NT2/D1 (cell line): ENCODE measurements at regions not wholly inside any gene's neighbourhood (a gene's known extent, or its start where the extent isn't known, plus 50 kb on each side); places are given as distances from the start of the nearest gene placed in this dataset.

ENCODE experiments used
- DNase-seq: peaks from one replicate; pipeline ENCODE4 v3.0.0-alpha.2; 2011; ENCODE audit warnings: low read depth, low spot score
- H3K27me3 ChIP-seq: 2 replicates; pipeline ENCODE4 v1.6.0; 2011; ENCODE audit warnings: mild to moderate bottlenecking; ENCODE audit not compliant: insufficient read length, insufficient read depth
- H3K36me3 ChIP-seq: 2 replicates; pipeline ENCODE4 v1.6.1; 2011; ENCODE audit warnings: mild to moderate bottlenecking, low read length, mixed read lengths; ENCODE audit not compliant: insufficient read depth, insufficient read length
- H3K4me1 ChIP-seq: 2 replicates; pipeline ENCODE4 v1.5.1; 2011; ENCODE audit not compliant: insufficient read depth, insufficient read length
- H3K4me3 ChIP-seq: 2 replicates; pipeline ENCODE4 v1.5.1; 2011; ENCODE audit warnings: low read depth; ENCODE audit not compliant: insufficient read length
- H3K9ac ChIP-seq: 2 replicates; pipeline ENCODE4 v1.6.0; 2011; ENCODE audit warnings: low read depth; ENCODE audit not compliant: insufficient read length
- H3K9me3 ChIP-seq: 2 replicates; pipeline ENCODE4 v1.5.1; 2011; ENCODE audit warnings: mild to moderate bottlenecking, low read length; ENCODE audit not compliant: insufficient read depth
- SUZ12 ChIP-seq: IDR thresholded peaks from 2 replicates; pipeline ENCODE4 v1.6.1; 2011; ENCODE audit not compliant: insufficient read length, insufficient read depth; ENCODE audit errors: extremely low read depth
- YY1 ChIP-seq: IDR thresholded peaks from 2 replicates; pipeline ENCODE4 v1.6.1; 2011; ENCODE audit not compliant: insufficient read length, insufficient read depth
- ZNF274 ChIP-seq: IDR thresholded peaks from 2 replicates; pipeline ENCODE4 v1.6.1; 2011; ENCODE audit warnings: mild to moderate bottlenecking, low read depth, low read length

GRCh38 chr12:24463375-24463774 is 485.5 kb downstream of the BCAT1 start:
- Histone ChIP-seq H3K36me3 (no peaks in the 10 kb centered on the region), H3K9ac (no peak overlapping the region), H3K9me3 (no peaks in the 10 kb centered on the region), H3K4me1 (no peaks in the 10 kb centered on the region), H3K4me3 (no peak overlapping the region), H3K27me3 (no peaks in the 10 kb centered on the region)
- no peak for DNase-seq
- TF ChIP-seq YY1 (no peak), ZNF274 (no peak), SUZ12 (no peak)

DNA sequence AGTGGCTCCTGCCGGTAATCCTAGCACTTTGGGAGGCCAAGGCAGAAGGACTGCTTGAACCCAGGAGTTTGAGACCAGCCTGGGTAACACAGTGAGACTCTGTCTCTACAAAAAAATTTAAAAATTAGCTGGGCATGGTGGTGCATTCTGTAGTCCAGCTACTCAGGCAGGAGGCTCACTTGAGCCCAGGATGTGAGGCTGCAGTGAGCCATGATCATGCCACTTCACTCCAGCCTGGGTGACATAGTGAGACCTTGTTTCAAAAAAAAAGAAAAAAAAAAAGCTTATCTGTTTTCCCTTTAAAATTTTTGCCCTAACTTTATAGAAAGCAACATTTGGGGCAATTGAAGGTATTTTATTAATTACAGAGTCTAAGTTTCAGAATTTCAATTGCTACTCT is 486.0 kb downstream of the BCAT1 start:
- H3K9me3 ChIP-seq = no peaks in the 10 kb centered on the region
- H3K36me3 ChIP-seq = no peaks in the 10 kb centered on the region
- no peaks in the 10 kb centered on the region for H3K4me1 ChIP-seq
- H3K9ac ChIP-seq = no peak overlapping the region
- TF ChIP-seq ZNF274 (no peak), SUZ12 (no peak), YY1 (no peak)
- H3K4me3 ChIP-seq = no peak overlapping the region
- H3K27me3 ChIP-seq = no peaks in the 10 kb centered on the region
- no peak for DNase-seq

DNA sequence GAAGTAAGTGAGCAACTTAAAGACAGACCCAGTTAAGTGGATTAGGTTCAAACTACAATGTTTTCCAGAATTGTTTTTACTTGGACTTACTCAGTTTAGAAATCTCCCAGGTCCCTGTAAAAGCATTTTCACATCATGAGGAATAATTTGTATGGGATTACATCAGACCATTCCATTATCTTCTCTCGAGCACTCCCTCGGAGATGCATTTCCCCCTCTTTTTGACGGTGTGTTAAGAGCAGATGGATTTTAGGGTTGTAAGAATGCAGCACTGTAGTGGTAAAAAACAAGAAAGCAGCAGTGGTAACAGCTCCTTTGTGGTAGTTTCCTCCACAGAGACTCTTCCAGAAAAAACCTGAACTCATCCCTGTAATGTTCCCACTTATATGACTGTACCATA is 488.4 kb downstream of the BCAT1 start:
- Histone ChIP-seq H3K36me3 (no peaks in the 10 kb centered on the region), H3K4me1 (no peaks in the 10 kb centered on the region), H3K9me3 (no peaks in the 10 kb centered on the region), H3K4me3 (no peak overlapping the region), H3K9ac (no peak overlapping the region), H3K27me3 (no peaks in the 10 kb centered on the region)
- no peak for DNase-seq
- no peak for TF ChIP-seq YY1
- TF ChIP-seq ZNF274 = no peak
- no peak for TF ChIP-seq SUZ12

DNA sequence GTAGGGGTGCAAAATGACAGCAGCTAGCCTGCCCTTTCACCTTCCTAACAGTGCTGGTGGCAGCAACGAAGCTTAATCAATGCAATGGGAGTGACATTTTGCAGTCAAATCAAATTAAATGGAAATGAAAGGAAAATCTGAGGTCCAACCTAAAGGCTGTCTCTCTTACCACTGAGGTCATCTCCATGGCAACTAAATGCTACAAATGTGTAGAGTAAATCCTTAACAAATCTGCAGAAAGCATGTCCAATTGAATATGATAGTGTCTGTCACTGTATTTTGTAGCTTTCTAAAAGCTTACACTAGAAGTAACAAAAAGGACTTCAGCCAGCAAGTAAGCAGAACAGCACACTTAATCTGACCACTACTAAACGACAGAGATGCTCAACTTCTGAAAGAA is 488.8 kb downstream of the BCAT1 start:
- TF ChIP-seq SUZ12 (no peak), ZNF274 (no peak), YY1 (no peak)
- H3K4me1 ChIP-seq = no peaks in the 10 kb centered on the region
- H3K36me3 ChIP-seq = no peaks in the 10 kb centered on the region
- no peak overlapping the region for H3K4me3 ChIP-seq
- H3K9me3 ChIP-seq = no peaks in the 10 kb centered on the region
- no peak for DNase-seq
- H3K27me3 ChIP-seq = no peaks in the 10 kb centered on the region
- no peak overlapping the region for H3K9ac ChIP-seq

DNA sequence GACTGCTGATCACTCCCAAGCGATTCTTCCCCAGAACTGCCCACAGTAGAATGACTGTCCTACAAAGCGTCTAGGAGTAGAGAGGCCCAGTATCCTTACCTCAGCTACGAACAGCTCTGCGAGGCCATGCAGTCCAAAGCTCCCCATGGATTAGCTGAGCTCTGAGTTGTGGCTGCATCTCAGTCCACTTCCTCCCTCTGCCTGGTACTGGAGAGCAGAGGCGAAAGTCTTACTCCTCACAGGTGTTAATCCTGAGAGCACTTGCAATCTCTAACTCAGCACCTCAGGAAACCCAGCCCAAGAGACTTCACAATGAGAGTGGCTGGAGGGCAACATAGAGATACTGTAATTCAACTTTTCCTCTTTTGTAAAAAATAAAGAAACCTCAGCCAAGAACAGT is 493.1 kb downstream of the BCAT1 start:
- no peaks in the 10 kb centered on the region for H3K36me3 ChIP-seq
- no peak overlapping the region for H3K9ac ChIP-seq
- no peaks in the 10 kb centered on the region for H3K9me3 ChIP-seq
- H3K4me3 ChIP-seq = no peak overlapping the region
- H3K27me3 ChIP-seq = no peaks in the 10 kb centered on the region
- H3K4me1 ChIP-seq = no peaks in the 10 kb centered on the region
- no peak for DNase-seq
- no peak for TF ChIP-seq SUZ12
- TF ChIP-seq YY1 = no peak

DNA sequence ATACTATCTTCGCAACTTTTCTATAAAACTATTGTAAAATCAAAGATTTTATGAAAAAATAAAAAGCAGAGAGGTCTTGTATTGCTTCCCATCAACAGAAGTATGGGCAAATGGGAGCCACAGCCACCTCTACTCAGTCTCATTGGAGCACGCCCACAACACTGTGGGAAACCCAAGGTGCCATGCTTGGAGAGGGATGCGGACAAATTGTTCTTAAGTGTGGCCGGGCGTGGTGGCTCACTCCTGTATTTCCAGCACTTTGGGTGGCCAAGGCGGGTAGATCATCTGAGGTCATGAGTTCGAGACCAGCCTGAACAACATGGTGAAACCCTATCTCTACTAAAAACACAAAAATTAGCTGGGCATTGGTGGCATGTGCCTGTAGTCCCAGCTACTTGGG is 498.2 kb upstream of the SOX5 start:
- no peak overlapping the region for H3K4me3 ChIP-seq
- H3K9me3 ChIP-seq = no peaks in the 10 kb centered on the region
- no peak for DNase-seq
- H3K36me3 ChIP-seq = no peaks in the 10 kb centered on the region
- H3K9ac ChIP-seq = no peak overlapping the region
- TF ChIP-seq ZNF274 = no peak
- no peaks in the 10 kb centered on the region for H3K4me1 ChIP-seq
- H3K27me3 ChIP-seq = no peaks in the 10 kb centered on the region

- no peaks in the 10 kb centered on the region for H3K36me3 ChIP-seq
- DNase-seq = no peak
- H3K27me3 ChIP-seq = no peaks in the 10 kb centered on the region
- no peak overlapping the region for H3K4me3 ChIP-seq
- H3K9me3 ChIP-seq = no peaks in the 10 kb centered on the region
- no peaks in the 10 kb centered on the region for H3K4me1 ChIP-seq
- TF ChIP-seq ZNF274 (no peak), SUZ12 (no peak), YY1 (no peak)
- H3K9ac ChIP-seq = no peak overlapping the region
These were observed 496.8 kb upstream of the SOX5 start for GRCh38 chr12:24446287-24446686.

GRCh38 chr12:24444634-24445033 is 495.2 kb upstream of the SOX5 start:
- peak; percentile 25 for DNase-seq
- no peak for TF ChIP-seq YY1
- no peak for TF ChIP-seq ZNF274
- TF ChIP-seq SUZ12 = no peak
- Histone ChIP-seq H3K4me3 (no peak overlapping the region), H3K9ac (no peak overlapping the region), H3K36me3 (no peaks in the 10 kb centered on the region), H3K9me3 (no peaks in the 10 kb centered on the region), H3K27me3 (no peaks in the 10 kb centered on the region), H3K4me1 (no peaks in the 10 kb centered on the region)
